H1 (cell line): ENCODE measurements at regions not wholly inside any gene's neighbourhood (a gene's known extent, or its start where the extent isn't known, plus 50 kb on each side); places are given as distances from the start of the nearest gene placed in this dataset.

ENCODE experiments used
- CEBPB ChIP-seq: IDR thresholded peaks from 2 replicates; pipeline ENCODE4 v1.6.1; 2012; ENCODE audit warnings: low read depth, low read length
- CTCF ChIP-seq, 3 experiments: IDR thresholded peaks; 1 replicate in 2 of 3; 2 replicates in 1 of 3; pipeline versions ENCODE4 v1.5.1 to v1.6.1; 2011; ENCODE audit warnings: low read length in 3 of 3, mild to moderate bottlenecking in 3 of 3, inconsistent platforms in 2 of 3, low read depth in 1 of 3, moderate library complexity in 1 of 3; ENCODE audit not compliant: insufficient read depth in 1 of 3; ENCODE audit errors: control extremely low read depth in 1 of 3
- EZH2 ChIP-seq: fragments of 200-600 bp; sonication (generic); IDR thresholded peaks from 2 replicates; pipeline ENCODE4 v1.7.1; 2012; ENCODE audit warnings: low read depth, mild to moderate bottlenecking, moderate library complexity, low read length, inconsistent platforms; ENCODE audit not compliant: severe bottlenecking
- GABPA ChIP-seq: IDR thresholded peaks from 2 replicates; pipeline ENCODE4 v1.6.1; 2011; ENCODE audit warnings: mild to moderate bottlenecking, low read length, moderate library complexity, borderline replicate concordance; ENCODE audit not compliant: insufficient read depth
- POLR2A ChIP-seq, 2 experiments: IDR thresholded peaks; 1 replicate in 1 of 2; 2 replicates in 1 of 2; pipeline ENCODE4 v1.6.1; 2011; ENCODE audit warnings: low read depth in 2 of 2, low read length in 2 of 2, mild to moderate bottlenecking in 2 of 2; ENCODE audit errors: control extremely low read depth in 1 of 2
- POLR2AphosphoS5 ChIP-seq: IDR thresholded peaks from 2 replicates; pipeline ENCODE4 v1.6.1; 2011; ENCODE audit warnings: low read depth, low read length
- SIX5 ChIP-seq: IDR thresholded peaks from 2 replicates; pipeline ENCODE4 v1.6.1; 2011; ENCODE audit warnings: mild to moderate bottlenecking, low read depth, low read length

GRCh38 chr7:12809476-12809875 is 122.0 kb downstream of the ARL4A start:
- TF ChIP-seq CTCF (IDR thresholded peaks at IDR 0.05; ENCODE audit: control extremely low read depth in 1 of 3, insufficient read depth in 1 of 3, low read depth in 1 of 3, low read length in 3 of 3) (no peak), POLR2A (IDR thresholded peaks at IDR 0.05; ENCODE audit: control extremely low read depth in 1 of 2, low read depth in 2 of 2, low read length in 2 of 2) (no peak), EZH2 (no peak), POLR2AphosphoS5 (no peak), GABPA (no peak), CEBPB (no peak), SIX5 (no peak)
